HG03175 (cell line): ENCODE measurements at regions not wholly inside any gene's neighbourhood (a gene's known extent, or its start where the extent isn't known, plus 50 kb on each side); places are given as distances from the start of the nearest gene placed in this dataset.
"Not testable (repeated sequence)": the region's sequence is repeated elsewhere in the genome, so short reads cannot be mapped to it uniquely, and the experiment has no call there.

Experiments
- ATAC-seq: cut with Tn5 transposase; IDR thresholded peaks from one replicate; pipeline ENCODE4 v1.9.1; 2021; ENCODE audit warnings: mild to moderate bottlenecking, moderate library complexity; ENCODE audit not compliant: unreplicated experiment

- no peak for ATAC-seq
Measured at GRCh38 chr3:139095803-139096466, 51.2 kb upstream of the PRR23C start.

GRCh38 chr3:139096670-139097069, 52.0 kb upstream of the PRR23C start:
- no peak for ATAC-seq

- ATAC-seq = no peak
Measured at GRCh38 chr3:139098391-139098790, 53.7 kb upstream of the PRR23C start.

GRCh38 chr3:139099968-139100817, 55.5 kb upstream of the PRR23C start:
- ATAC-seq = no peak

- no peak for ATAC-seq
Measured at GRCh38 chr3:139100821-139101220, 56.1 kb upstream of the PRR23C start.

GRCh38 chr3:139101396-139101795, 56.7 kb upstream of the PRR23C start:
- no peak for ATAC-seq

GRCh38 chr3:139103484-139103883, 58.8 kb upstream of the PRR23C start:
- ATAC-seq = no peak

GRCh38 chr3:139104062-139104461, 59.4 kb upstream of the PRR23C start:
- no peak for ATAC-seq

GRCh38 chr3:139105154-139105702, 60.5 kb upstream of the PRR23C start:
- no peak for ATAC-seq

- ATAC-seq = no peak
Measured at GRCh38 chr3:139106013-139106932, 61.6 kb upstream of the PRR23C start.

- ATAC-seq = no peak
Measured at GRCh38 chr3:139107424-139108252, 62.9 kb upstream of the PRR23C start.

- ATAC-seq = no peak
Measured at GRCh38 chr3:139108253-139108969, 63.7 kb upstream of the PRR23C start.

- no peak for ATAC-seq
Measured at GRCh38 chr3:139109271-139109670, 64.6 kb upstream of the PRR23C start.

- no peak for ATAC-seq
Measured at GRCh38 chr3:139110072-139110830, 65.6 kb upstream of the PRR23C start.

- not testable (repeated sequence) for ATAC-seq
Measured at GRCh38 chr3:139110929-139111328, 66.2 kb upstream of the PRR23C start.

- peak; percentile 46 for ATAC-seq
Measured at GRCh38 chr3:139111392-139112229, 66.9 kb upstream of the PRR23C start.

- no peak for ATAC-seq
Measured at GRCh38 chr3:139112230-139112558, 67.5 kb upstream of the PRR23C start.
